ENCODE measurements at regions not wholly inside any gene's neighbourhood (a gene's known extent, or its start where the extent isn't known, plus 50 kb on each side); places are given as distances from the start of the nearest gene placed in this dataset.

DNA sequence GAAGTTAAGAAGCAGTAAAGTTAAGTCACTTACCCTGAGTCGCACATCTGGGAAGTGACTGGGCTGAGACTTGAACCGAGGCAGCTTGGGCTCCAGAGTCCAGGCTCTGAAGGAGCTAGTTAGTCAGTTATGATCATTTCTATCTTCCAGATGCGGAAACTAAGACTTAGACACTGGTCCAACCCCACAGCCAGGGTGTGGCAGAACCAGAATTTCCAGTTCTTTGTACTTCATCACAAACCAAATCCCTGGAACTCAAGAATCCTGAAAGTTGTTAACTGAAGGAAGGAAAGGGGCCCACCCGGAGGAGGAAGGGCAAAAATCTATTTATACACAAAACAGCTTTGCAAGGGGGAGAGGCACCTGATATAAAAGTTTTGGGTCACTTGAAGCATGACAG lies 389.9 kb downstream of the SHQ1 start:
- no peak overlapping the region for H3K27ac ChIP-seq (ENCODE audit: low read depth in 2 of 2, low read length in 1 of 2)
- H3K36me3 ChIP-seq (replicated peaks in 1 of 2; ENCODE audit: control insufficient read depth in 1 of 2, insufficient read depth in 2 of 2, low read length in 1 of 2): no peaks in the 10 kb centered on the region
- no peak overlapping the region for H3K9ac ChIP-seq
- no peak for TF ChIP-seq MEF2A (IDR thresholded peaks at IDR 0.05; ENCODE audit: borderline replicate concordance, low read depth)
- TF ChIP-seq, protein P1, sequence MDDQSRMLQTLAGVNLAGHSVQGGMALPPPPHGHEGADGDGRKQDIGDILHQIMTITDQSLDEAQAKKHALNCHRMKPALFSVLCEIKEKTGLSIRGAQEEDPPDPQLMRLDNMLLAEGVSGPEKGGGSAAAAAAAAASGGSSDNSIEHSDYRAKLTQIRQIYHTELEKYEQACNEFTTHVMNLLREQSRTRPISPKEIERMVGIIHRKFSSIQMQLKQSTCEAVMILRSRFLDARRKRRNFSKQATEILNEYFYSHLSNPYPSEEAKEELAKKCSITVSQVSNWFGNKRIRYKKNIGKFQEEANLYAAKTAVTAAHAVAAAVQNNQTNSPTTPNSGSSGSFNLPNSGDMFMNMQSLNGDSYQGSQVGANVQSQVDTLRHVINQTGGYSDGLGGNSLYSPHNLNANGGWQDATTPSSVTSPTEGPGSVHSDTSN (IDR thresholded peaks at IDR 0.05): no peak
- no peaks in the 10 kb centered on the region for H3K9me3 ChIP-seq
- no peaks in the 10 kb centered on the region for H3K9me2 ChIP-seq
- H3K4me2 ChIP-seq: no peak overlapping the region
- H3K79me2 ChIP-seq (ENCODE audit: insufficient read depth): no peaks in the 10 kb centered on the region
- DNase-seq: no peak
- peaks cover 34% of the 10 kb centered on the region; the same call in 1 of the 2 replicates for H3K27me3 ChIP-seq (ENCODE audit: insufficient read depth)
- CTCF ChIA-PET: interaction anchor here (0.9 kb wide), 1 partner anchor 208 kb away, joined by 3 read pairs; no protein-coding TSS in a partner anchor
- H2AFZ ChIP-seq (ENCODE audit: low read depth): no peak overlapping the region
- no peaks in the 10 kb centered on the region; a peak in 1 of 4 replicates for H3K4me1 ChIP-seq (ENCODE audit: control insufficient read depth in 1 of 2, insufficient read depth in 2 of 2, low read depth in 1 of 2, low read length in 1 of 2)
- 59% methylated on average over 4 of the region's 4 CpGs for WGBS (ENCODE audit: low lambda C conversion rate)
- POLR2A ChIA-PET: no interaction called here
- no peaks in the 10 kb centered on the region for H3F3A ChIP-seq (replicated peaks; ENCODE audit: insufficient read depth)
- no peak overlapping the region for H3K4me3 ChIP-seq (ENCODE audit: low read depth in 2 of 2, low read length in 1 of 2)
- H4K20me1 ChIP-seq (ENCODE audit: insufficient read depth): no peaks in the 10 kb centered on the region

GRCh38 chr3:72454441-72454840 lies 393.8 kb downstream of the SHQ1 start:
- CTCF ChIA-PET: no interaction called here

More at GRCh38 chr3:72454441-72454840, 393.8 kb downstream of the SHQ1 start:
- 62% methylated on average over 3 of the region's 3 CpGs for WGBS (ENCODE audit: low lambda C conversion rate)
- POLR2A ChIA-PET: no interaction called here
- Histone ChIP-seq H3K4me1 (ENCODE audit: control insufficient read depth in 1 of 2, insufficient read depth in 2 of 2, low read depth in 1 of 2, low read length in 1 of 2) (no peaks in the 10 kb centered on the region), H3K27ac (ENCODE audit: low read depth in 2 of 2, low read length in 1 of 2) (no peak overlapping the region), H3K4me2 (no peak overlapping the region), H3K9me2 (no peaks in the 10 kb centered on the region), H3K9me3 (no peaks in the 10 kb centered on the region), H3K79me2 (ENCODE audit: insufficient read depth) (no peaks in the 10 kb centered on the region), H2AFZ (ENCODE audit: low read depth) (no peak overlapping the region), H3K9ac (no peak overlapping the region), H3K4me3 (ENCODE audit: low read depth in 2 of 2, low read length in 1 of 2) (no peak overlapping the region), H3F3A (replicated peaks; ENCODE audit: insufficient read depth) (peaks cover under 1% of the 10 kb centered on the region), H4K20me1 (ENCODE audit: insufficient read depth) (no peaks in the 10 kb centered on the region), H3K36me3 (replicated peaks in 1 of 2; ENCODE audit: control insufficient read depth in 1 of 2, insufficient read depth in 2 of 2, low read length in 1 of 2) (no peaks in the 10 kb centered on the region), H3K27me3 (ENCODE audit: insufficient read depth) (peaks cover 16% of the 10 kb centered on the region; the same call in 1 of the 2 replicates)
- DNase-seq: no peak
- TF ChIP-seq RFX5 (IDR thresholded peaks at IDR 0.05; ENCODE audit: low read length) (no peak), EZH2phosphoT487 (IDR thresholded peaks at IDR 0.05; ENCODE audit: borderline replicate concordance, low read depth) (no peak), MXI1 (IDR thresholded peaks at IDR 0.05; ENCODE audit: low read depth, low read length) (no peak), RXRA (IDR thresholded peaks at IDR 0.05; ENCODE audit: borderline replicate concordance, low read depth) (no peak), YY1 (IDR thresholded peaks at IDR 0.05; ENCODE audit: low read depth) (no peak), GATA2 (CRISPR knock-in tag; IDR thresholded peaks at IDR 0.05) (no peak), TEAD4 (IDR thresholded peaks at IDR 0.05; ENCODE audit: borderline replicate concordance, insufficient read depth) (no peak), SMC3 (IDR thresholded peaks at IDR 0.05; ENCODE audit: low read depth, low read length) (no peak), EP300 (IDR thresholded peaks at IDR 0.05; ENCODE audit: borderline replicate concordance in 1 of 2, low read depth in 1 of 2, low read length in 1 of 2) (no peak), NFIC (IDR thresholded peaks at IDR 0.05; ENCODE audit: borderline replicate concordance) (no peak), REST (IDR thresholded peaks at IDR 0.05; ENCODE audit: low read depth, low read length) (no peak)
- TF ChIP-seq, protein P1 (IDR thresholded peaks at IDR 0.05): no peak
